ENCODE measurements at regions not wholly inside any gene's neighbourhood (a gene's known extent, or its start where the extent isn't known, plus 50 kb on each side); places are given as distances from the start of the nearest gene placed in this dataset.
"Not testable (repeated sequence)": the region's sequence is repeated elsewhere in the genome, so short reads cannot be mapped to it uniquely, and the experiment has no call there.

- DNase-seq (ENCODE audit: low read depth, low spot score) = no peak
Measured at GRCh38 chr14:43568022-43568421, 939.1 kb downstream of the FSCB start.

- no peak for DNase-seq (ENCODE audit: low read depth, low spot score)
Measured at GRCh38 chr14:43548368-43548767, 958.7 kb downstream of the FSCB start.

GRCh38 chr14:43547596-43547995, 959.5 kb downstream of the FSCB start:
- not testable (repeated sequence) for DNase-seq (ENCODE audit: low read depth, low spot score)

DNA sequence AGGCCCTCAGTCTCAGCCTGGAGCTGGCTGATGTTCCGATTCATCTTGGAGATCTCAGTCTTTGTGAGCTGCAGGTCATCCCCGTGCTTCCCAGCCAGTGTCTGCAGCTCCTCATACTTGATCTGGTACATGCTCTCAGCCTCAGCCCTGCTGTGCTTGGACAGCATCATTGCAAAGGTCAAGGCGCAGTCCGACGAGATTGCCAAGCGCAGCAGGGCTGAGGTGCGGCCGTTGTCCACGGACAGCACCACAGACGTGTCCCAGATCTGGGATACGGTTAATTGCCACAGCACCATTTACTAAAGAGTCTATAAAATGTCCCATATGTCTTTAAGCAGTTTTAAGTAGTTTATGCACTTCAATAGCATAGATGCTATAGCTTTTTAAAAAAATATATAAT, 965.7 kb downstream of the FSCB start:
- no peak for DNase-seq (ENCODE audit: low read depth, low spot score)

DNA sequence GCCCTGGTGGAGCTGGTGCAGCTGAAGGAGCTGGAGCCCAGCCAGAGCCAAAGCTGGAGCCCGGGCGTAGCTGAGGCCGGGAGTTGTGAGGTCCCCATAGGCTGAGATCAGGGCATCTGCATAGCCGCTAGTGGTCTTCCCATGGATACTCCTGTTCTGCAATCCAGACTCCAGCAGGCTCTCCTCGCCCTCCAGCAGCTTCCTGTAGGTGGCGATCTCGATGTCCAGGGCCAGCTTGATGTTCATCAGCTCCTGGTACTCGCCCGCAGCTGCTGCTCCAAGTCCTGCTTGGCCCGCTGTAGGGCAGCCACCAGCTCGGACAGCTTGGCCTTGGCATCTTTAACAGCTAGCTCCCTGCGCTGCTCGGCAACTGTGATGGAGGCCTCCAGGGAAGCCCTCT, 966.1 kb downstream of the FSCB start:
- no peak for DNase-seq (ENCODE audit: low read depth, low spot score)

GRCh38 chr14:43539210-43539609, 967.9 kb downstream of the FSCB start:
- DNase-seq (ENCODE audit: low read depth, low spot score) = no peak

GRCh38 chr14:43535231-43535838, 971.7 kb downstream of the FSCB start:
- DNase-seq (ENCODE audit: low read depth, low spot score) = no peak

DNA sequence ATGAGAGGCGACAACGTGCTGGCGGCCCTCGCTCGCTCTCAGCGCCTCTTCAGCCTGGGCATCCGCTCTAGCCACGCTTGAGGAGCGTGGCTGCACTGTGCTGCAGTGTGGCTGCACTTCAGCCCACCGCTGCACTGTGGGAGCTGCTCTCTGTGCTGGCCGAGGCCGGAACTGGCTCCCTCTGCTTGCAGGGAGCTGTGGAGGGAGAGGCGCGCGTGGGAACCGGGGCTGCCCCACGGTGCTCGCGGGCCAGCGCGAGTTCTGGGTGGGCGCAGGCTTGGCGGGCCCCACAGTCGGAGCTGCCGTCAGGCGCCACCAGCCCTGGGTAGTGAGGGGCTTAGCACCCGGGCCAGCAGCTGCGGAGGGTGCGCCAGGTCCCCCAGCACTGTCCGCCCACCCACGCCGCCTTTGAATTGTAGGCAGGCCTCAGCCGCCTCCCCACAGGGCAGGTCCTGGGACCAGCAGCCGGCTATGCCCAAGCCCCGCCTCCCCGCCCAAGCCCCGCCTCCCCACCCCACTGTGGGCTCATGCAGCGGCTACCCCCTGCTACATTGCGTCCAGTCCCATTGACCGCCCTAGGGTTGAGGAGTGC, 974.2 kb downstream of the FSCB start:
- no peak for DNase-seq (ENCODE audit: low read depth, low spot score)

DNA sequence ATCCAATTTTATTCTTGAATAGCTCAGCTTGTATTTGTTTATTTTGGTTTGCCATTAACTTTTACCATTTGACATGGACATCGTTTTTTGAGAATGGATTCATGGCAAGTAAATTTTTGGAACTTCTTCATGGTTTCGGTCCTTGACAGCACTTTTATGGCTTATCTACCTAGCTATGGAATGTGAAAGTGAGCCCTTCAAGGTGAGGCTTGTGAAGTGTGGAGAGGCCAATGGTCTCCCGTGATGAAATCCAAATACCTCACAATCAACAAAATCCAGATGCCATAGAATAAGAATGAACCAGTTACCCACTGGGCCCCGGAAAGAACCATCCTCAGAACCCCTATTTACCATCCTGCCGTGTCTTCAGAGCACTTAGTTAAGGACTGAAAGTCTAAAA, 978.8 kb downstream of the FSCB start:
- no peak for DNase-seq (ENCODE audit: low read depth, low spot score)

DNA sequence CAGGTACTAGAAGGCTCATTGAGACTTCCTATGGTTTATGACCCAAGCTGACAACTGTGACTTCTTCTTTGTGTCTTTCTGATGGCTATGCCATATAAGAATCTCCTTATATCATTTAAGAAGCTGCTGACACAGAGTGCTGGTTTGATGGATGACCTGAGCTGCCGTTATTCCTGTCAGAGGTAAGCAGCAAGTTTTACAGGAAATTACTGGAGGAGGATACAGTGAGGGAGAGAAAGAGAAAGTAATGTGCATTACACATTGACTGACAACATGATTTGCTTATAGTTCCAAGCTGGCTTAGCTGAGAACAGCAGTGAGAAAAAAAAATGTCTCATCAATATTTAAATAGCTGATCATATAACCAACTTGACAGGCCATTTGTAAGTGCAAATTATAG, 981.4 kb downstream of the FSCB start:
- DNase-seq (ENCODE audit: low read depth, low spot score) = no peak

DNA sequence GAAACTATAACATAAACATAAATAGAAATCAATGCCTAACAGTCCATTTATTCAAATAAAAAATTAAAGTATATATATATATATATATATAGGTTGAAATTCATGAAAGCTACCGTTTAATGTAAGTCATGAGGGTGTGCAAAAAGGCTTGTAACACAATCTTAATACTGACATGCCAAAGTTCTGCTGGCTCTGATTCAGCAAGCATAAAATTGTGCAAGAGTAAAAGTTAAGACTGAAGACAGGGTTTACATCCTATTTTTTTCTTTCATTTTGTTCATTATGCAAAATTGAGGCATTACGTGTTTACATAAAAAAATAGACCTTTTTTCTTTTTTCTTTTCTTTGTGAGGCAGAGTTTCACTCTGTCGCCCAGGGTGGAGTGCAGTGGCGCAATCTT, 984.2 kb downstream of the FSCB start:
- DNase-seq (ENCODE audit: low read depth, low spot score) = no peak

- no peak for DNase-seq (ENCODE audit: low read depth, low spot score)
Measured at GRCh38 chr14:43522191-43522590, 984.9 kb downstream of the FSCB start.

DNA sequence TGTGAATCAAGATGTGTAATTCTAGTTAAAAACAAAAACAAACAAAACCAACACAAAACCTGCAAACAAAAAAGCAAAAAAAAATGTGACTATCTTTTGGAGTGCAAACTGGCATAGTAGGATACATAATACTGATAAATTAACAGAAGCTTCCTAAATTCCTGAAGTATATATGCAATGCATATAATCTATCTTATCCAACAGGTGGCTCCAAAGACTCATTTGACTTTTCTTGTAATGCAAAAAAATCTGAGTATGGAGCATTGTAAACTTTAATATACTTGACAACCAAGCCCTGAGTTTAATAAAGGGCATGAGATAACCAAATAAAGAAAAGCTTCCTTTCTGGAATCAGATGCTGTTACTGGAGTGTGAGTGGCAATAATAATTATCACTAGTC, 1003.6 kb downstream of the FSCB start:
- DNase-seq (ENCODE audit: low read depth, low spot score) = no peak

DNA sequence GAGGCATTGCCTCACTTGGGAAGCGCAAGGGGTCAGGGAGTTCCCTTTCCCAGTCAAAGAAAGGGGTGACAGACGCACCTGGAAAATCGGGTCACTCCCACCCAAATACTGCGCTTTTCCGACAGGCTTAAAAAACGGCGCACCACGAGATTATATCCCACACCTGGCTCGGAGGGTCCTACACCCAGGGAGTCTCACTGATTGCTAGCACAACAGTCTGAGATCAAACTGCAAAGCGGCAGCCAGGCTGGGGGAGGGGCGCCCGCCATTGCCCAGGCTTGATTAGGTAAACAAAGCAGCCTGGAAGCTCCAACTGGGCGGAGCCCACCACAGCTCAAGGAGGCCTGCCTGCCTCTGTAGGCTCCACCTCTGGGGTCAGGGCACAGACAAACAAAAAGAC, 1014.7 kb downstream of the FSCB start:
- not testable (repeated sequence) for DNase-seq (ENCODE audit: low read depth, low spot score)

DNA sequence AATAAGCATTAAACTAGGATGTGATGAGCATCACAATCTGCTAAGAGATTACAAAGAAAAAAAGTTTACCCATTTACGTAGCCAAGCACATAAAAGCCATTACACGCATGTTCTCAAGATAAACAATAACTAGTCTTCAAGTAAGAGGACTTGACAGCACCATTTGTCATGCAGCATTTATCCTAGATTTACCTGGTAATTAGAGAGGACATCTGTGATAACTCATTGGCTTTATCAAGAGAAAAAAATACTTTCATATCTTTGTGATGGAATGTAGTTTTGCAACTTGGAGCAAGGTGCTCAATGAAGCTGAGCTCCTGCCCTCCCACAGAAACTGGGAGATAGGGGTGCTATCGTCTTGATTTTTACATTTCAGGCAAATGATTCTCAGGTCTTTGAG, 1023.7 kb downstream of the FSCB start:
- no peak for DNase-seq (ENCODE audit: low read depth, low spot score)

DNA sequence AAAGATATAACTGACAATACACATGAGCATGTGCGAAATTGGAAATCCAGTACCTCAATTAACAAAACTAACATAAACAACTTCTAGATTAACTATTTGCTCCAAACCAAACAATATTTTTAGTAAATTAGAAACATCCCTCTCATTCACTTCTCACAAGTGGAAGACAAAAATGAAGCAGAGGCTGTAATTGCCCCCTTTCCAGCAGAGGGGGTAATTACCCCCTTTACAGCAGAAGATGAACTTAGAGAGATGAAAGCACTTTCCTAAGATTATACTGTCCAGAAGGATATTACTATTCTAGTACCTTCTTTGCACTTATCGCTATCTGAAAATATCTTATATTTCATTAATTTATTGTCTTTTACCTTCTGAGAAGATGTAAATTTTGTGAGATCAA, 1025.2 kb downstream of the FSCB start:
- no peak for DNase-seq (ENCODE audit: low read depth, low spot score)

- DNase-seq (ENCODE audit: low read depth, low spot score) = no peak
Measured at GRCh38 chr14:43480976-43481375, 1026.1 kb downstream of the FSCB start.

DNA sequence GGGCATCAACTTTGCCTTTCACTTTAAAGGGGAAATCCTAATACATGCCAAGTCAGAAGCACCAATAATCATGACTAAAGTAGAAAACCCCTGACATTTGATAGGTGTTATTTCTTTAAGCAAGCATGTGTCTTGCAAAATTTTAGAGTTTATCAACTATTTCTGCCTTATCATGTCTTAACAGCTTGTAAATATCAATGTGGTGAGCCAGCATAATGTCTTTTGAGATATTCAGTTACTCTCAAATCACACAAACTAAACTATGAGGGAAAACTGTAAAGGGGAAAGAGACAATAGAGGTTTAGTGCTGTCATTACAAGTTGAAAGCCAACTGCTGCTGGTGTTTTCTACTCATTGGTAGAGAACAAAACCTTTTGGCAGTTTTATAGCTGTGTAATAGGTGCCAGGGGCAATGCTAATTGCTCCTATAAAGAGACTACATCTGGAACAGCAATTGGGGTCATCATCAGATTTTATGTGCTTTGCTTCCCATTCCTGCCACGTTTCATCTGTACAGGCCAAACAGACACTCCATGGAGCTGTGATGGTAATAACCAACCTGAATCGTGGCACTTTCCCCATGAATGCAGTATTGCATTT, 1027.4 kb downstream of the FSCB start:
- DNase-seq (ENCODE audit: low read depth, low spot score) = no peak

- DNase-seq (ENCODE audit: low read depth, low spot score) = no peak
Measured at GRCh38 chr14:43476822-43477221, 1030.3 kb downstream of the FSCB start.

DNA sequence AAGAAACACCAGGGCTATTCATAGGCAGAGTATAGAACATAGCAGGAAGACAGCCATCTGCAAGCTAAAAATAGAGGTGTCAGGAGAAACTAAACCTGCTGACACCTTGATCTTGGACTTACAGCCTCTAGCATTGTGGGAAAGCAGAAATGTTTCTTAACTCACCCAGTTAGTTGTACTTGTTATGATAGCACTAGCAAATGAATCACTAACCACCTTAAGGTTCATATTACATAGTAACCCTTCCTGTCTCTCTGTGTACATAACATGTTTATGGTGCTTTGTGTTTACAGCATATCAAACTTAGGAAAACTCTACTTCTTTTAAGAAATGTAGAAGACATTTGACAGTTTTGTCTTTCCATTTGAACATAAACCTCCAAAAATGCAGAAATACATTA, 1031.3 kb downstream of the FSCB start:
- DNase-seq (ENCODE audit: low read depth, low spot score) = no peak

- no peak for DNase-seq (ENCODE audit: low read depth, low spot score)
Measured at GRCh38 chr14:43471595-43471994, 1035.5 kb downstream of the FSCB start.

DNA sequence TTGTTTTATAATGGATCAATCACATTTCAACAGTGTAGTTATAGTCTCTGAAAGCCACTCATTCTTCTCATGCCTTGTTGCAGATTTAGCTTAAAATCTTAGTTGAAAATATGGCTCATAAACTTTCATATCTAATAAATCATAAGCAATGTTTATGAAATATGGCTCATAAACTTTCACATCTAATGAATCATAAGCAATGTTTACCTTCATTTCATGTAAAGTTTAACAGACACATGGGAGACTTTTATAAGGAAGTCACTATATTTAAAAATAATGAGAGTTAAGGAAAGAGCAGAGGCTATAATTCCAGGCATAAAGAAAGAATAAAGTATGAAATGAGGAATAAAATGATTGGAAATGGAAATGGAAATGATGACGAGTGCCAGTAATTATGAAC, 1042.1 kb downstream of the FSCB start:
- DNase-seq (ENCODE audit: low read depth, low spot score) = no peak

- no peak for DNase-seq (ENCODE audit: low read depth, low spot score)
Measured at GRCh38 chr14:43449291-43449690, 1057.8 kb downstream of the FSCB start.

GRCh38 chr14:43438056-43438455, 1069.0 kb downstream of the FSCB start:
- no peak for DNase-seq (ENCODE audit: low read depth, low spot score)
